OCI-LY3 (cell line): ENCODE measurements at regions not wholly inside any gene's neighbourhood (a gene's known extent, or its start where the extent isn't known, plus 50 kb on each side); places are given as distances from the start of the nearest gene placed in this dataset.

Source experiments
- H2AFZ ChIP-seq: fragments of 200-600, 300-600 bp; shearing (Covaris generic); 2 replicates; pipeline ENCODE4 v1.6.0; 2014; ENCODE audit warnings: antibody characterized with exemption, low read depth, low read length
- H3K27ac ChIP-seq: fragments of 200-600, 300-600 bp; sonication (generic); 2 replicates; pipeline ENCODE4 v1.5.1; 2014; ENCODE audit warnings: mild to moderate bottlenecking, low read length, moderate library complexity, mixed read lengths
- H3K27me3 ChIP-seq: fragments of 200-600, 300-600 bp; sonication (generic); 2 replicates; pipeline ENCODE4 v1.6.1; 2014; ENCODE audit warnings: low read depth, low read length, mixed read lengths
- H3K36me3 ChIP-seq: fragments of 200-600, 300-600 bp; sonication (generic); replicated peaks from 2 replicates; pipeline ENCODE3; 2014; ENCODE audit warnings: low read depth, low read length, mixed read lengths
- H3K4me1 ChIP-seq: fragments of 300-600, 200-600 bp; sonication (generic); 2 replicates; pipeline ENCODE4 v1.6.1; 2014; ENCODE audit warnings: low read length, mixed read lengths
- H3K4me2 ChIP-seq: fragments of 200-600, 300-600 bp; sonication (generic); 2 replicates; pipeline ENCODE4 v1.6.1; 2014; ENCODE audit warnings: low read length, mixed read lengths
- H3K4me3 ChIP-seq: fragments of 300-600, 200-600 bp; sonication (generic); 2 replicates; pipeline ENCODE4 v1.5.1; 2014; ENCODE audit warnings: antibody characterized with exemption, mild to moderate bottlenecking, low read length, moderate library complexity
- H3K79me2 ChIP-seq: fragments of 300-600, 200-600 bp; shearing (Covaris generic); 2 replicates; pipeline ENCODE4 v1.6.1; 2014; ENCODE audit warnings: mild to moderate bottlenecking, low read length, mixed read lengths
- H3K9ac ChIP-seq: fragments of 300-600, 200-600 bp; shearing (Covaris generic); 2 replicates; pipeline ENCODE4 v1.6.0; 2014; ENCODE audit warnings: mild to moderate bottlenecking, low read length, moderate library complexity
- H3K9me3 ChIP-seq: fragments of 200-600, 300-600 bp; shearing (Covaris generic); 2 replicates; pipeline ENCODE4 v1.6.1; 2014; ENCODE audit warnings: low read length, mixed read lengths; ENCODE audit not compliant: insufficient read depth
- H4K20me1 ChIP-seq: fragments of 200-600, 300-600 bp; sonication (generic); 2 replicates; pipeline ENCODE4 v1.6.1; 2016; ENCODE audit warnings: low read length, mixed read lengths; ENCODE audit not compliant: insufficient read depth
- EZH2phosphoT487 ChIP-seq: fragments of 200-600 bp; shearing (Covaris generic); IDR thresholded peaks from 2 replicates; pipeline ENCODE4 v1.6.1; 2018; ENCODE audit warnings: antibody characterized with exemption, mixed run types, low read depth
- TF ChIP-seq, protein P1 (sequence below): fragments of 200-600, 300-600 bp; sonication (generic); IDR thresholded peaks from 2 replicates; pipeline ENCODE4 v1.5.1; 2014; ENCODE audit warnings: antibody characterized with exemption, low read length, low read depth

GRCh38 chr1:95181096-95181495 lies 52.9 kb upstream of the RWDD3 start:
- TF ChIP-seq, protein P1, sequence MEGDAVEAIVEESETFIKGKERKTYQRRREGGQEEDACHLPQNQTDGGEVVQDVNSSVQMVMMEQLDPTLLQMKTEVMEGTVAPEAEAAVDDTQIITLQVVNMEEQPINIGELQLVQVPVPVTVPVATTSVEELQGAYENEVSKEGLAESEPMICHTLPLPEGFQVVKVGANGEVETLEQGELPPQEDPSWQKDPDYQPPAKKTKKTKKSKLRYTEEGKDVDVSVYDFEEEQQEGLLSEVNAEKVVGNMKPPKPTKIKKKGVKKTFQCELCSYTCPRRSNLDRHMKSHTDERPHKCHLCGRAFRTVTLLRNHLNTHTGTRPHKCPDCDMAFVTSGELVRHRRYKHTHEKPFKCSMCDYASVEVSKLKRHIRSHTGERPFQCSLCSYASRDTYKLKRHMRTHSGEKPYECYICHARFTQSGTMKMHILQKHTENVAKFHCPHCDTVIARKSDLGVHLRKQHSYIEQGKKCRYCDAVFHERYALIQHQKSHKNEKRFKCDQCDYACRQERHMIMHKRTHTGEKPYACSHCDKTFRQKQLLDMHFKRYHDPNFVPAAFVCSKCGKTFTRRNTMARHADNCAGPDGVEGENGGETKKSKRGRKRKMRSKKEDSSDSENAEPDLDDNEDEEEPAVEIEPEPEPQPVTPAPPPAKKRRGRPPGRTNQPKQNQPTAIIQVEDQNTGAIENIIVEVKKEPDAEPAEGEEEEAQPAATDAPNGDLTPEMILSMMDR: no peak
- no peak for TF ChIP-seq EZH2phosphoT487
- Histone ChIP-seq H3K27ac (no peak overlapping the region), H3K4me3 (no peak overlapping the region), H3K36me3 (no peaks in the 10 kb centered on the region), H3K4me2 (no peak overlapping the region), H3K27me3 (no peaks in the 10 kb centered on the region), H3K9me3 (no peaks in the 10 kb centered on the region), H4K20me1 (no peaks in the 10 kb centered on the region), H3K79me2 (no peaks in the 10 kb centered on the region), H2AFZ (no peak overlapping the region), H3K9ac (no peak overlapping the region), H3K4me1 (peaks cover 8% of the 10 kb centered on the region)

DNA sequence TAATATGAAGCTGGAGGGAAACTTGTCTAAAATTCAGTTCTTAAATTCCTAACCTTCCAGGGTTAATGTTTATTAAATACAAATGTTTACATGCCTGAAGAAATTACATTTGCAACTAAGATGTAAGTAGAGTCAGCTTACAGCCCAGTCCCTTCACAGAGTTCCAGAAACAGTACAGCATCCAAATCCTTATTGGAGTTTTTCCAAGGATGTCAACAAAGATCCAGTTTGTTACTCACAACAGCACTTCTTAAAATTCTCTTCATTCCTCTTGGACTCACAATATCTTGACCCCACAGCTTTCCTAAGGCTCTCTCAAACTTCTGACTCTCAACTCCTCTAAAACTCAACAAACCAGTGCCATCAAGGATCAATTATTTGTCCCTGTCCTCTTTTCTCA lies 50.1 kb upstream of the RWDD3 start:
- H3K27ac ChIP-seq: no peak overlapping the region
- no peak overlapping the region for H3K9ac ChIP-seq
- H3K36me3 ChIP-seq: no peaks in the 10 kb centered on the region
- H4K20me1 ChIP-seq: no peaks in the 10 kb centered on the region
- H2AFZ ChIP-seq: no peak overlapping the region
- no peak overlapping the region for H3K4me2 ChIP-seq
- no peaks in the 10 kb centered on the region for H3K79me2 ChIP-seq
- TF ChIP-seq, protein P1: no peak
- no peak for TF ChIP-seq EZH2phosphoT487
- H3K9me3 ChIP-seq: no peaks in the 10 kb centered on the region
- no peaks in the 10 kb centered on the region for H3K27me3 ChIP-seq
- H3K4me3 ChIP-seq: no peak overlapping the region
- no peaks in the 10 kb centered on the region for H3K4me1 ChIP-seq
